Activated naive CD4-positive, alpha-beta T cell treated with Interleukin-2 at 50 U/mL for 16 hours (primary cell): ENCODE measurements at regions not wholly inside any gene's neighbourhood (a gene's known extent, or its start where the extent isn't known, plus 50 kb on each side); places are given as distances from the start of the nearest gene placed in this dataset.

Source experiments
- DNase-seq: peaks from one replicate; pipeline ENCODE4 v3.0.0-alpha.2; 2020

DNA sequence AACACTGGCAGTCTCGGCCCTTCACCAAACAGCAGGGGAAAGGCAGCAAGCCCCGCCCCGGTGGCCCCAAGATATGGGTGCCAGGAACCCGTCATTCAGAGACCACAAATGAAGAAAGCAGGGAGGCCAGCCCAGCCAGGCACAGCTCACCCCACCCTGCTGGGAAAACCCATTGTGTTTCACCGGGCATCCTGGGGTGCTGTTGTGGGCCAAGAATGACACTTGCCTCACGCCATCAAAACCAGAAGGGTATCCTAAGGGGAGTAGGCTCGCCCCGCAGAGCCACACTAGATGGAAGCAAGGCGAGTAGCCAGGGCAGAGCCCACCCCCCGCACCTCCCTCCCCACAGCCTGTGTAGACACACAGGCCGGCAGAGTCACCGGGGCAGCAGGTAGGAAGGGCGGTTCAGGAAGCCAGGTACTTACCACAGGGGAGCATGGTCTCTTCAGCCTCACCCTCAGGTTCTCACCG, 72.5 kb upstream of the KCNMA1 start:
- peak; percentile 7 for DNase-seq

GRCh38 chr10:77707570-77707969, 70.0 kb upstream of the KCNMA1 start:
- no peak for DNase-seq

DNA sequence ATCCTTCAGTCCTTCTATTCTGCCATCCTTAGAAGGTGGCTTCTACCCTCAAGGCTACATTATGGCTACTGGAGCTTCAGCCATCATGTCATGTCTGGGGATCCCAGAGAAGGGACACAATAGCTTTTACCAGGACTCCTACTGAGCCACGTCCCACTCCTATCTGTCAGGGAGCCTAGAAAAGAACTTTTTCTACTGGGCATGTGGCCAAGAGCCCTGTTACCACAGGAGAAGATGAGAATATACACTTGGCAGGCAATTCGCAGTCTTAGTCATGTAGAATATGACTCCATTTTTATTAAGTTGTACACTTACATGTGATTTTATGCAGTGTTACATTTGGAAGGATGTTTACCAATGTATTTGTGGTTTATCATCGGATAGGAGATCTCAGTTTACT, 64.6 kb upstream of the KCNMA1 start:
- no peak for DNase-seq

GRCh38 chr10:77700086-77700485, 62.5 kb upstream of the KCNMA1 start:
- no peak for DNase-seq

GRCh38 chr10:77699080-77699645, 61.6 kb upstream of the KCNMA1 start:
- no peak for DNase-seq

- no peak for DNase-seq
Observed at GRCh38 chr10:77698267-77698931, 60.8 kb upstream of the KCNMA1 start.

- DNase-seq = no peak
Observed at GRCh38 chr10:77696584-77696983, 59.0 kb upstream of the KCNMA1 start.

DNA sequence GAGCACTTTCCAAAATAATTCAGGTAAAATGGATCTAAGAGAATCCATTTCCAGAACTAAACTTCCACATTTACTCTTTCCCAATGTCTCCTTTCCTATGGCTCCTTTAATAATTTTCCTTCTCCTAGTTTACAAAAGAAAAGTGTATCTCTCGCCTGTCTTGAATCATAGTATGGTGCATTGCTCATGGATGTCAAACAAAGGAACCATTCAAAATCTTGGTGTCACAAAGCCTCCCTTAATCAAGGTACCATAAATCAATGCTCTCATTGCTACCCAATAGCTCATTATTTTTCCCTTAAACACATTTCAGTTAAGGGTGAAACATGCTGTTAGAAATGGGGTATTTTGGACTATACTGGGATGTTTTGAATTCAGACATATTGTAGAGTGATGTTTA, 57.6 kb upstream of the KCNMA1 start:
- no peak for DNase-seq

- no peak for DNase-seq
Observed at GRCh38 chr10:77692782-77693181, 55.2 kb upstream of the KCNMA1 start.

DNA sequence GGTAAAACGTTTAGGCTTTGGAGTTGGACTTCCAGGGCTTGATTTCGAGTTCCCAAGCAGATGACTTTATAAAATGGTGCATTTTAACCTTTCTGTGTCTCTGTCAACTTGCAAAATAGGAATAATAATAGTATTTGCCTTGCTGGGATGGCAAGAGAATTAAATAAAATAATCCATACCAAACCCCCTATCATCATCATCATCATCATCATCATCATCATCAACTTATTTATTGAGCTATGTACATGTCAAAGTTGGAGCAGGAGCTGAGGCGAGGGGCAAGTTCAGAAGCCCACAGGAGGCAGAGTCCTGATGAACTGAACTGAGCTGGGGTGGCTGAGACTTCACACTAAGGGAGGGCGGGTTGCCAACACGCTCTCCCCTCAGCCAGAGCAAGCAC, 51.7 kb upstream of the KCNMA1 start:
- no peak for DNase-seq

DNA sequence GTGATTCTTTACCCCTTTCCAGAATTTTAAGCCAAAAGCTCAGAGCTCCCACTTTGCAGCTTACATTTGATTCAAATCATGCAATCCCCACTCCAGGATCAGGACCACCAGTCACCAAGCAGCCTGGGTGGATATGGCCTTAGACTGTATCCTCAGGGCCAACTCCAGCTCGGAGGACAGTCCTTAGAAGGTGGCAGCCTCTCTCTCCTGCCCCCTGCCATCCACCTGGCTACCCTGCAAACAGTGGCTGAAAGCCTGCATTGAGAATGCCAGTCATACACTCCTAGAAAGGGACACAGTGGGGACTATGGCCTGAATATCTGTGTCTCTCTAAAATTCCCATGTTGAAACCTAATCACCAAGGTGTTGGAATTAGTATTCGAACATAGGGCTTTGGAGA, 50.0 kb upstream of the KCNMA1 start:
- no peak for DNase-seq
